GM12878 (cell line): ENCODE measurements at regions not wholly inside any gene's neighbourhood (a gene's known extent, or its start where the extent isn't known, plus 50 kb on each side); places are given as distances from the start of the nearest gene placed in this dataset. TPM values are rescaled to one million over a fixed set of nuclear protein-coding genes. Genes with fewer than 3 reads are reported as not detected.

ENCODE experiments used
- small RNA-seq: library from RNA; depleted of rRNA; stranded (forward); fragments of <200 nt; gene quantifications from one replicate; pipeline ENCODE3, GENCODE V24; 2014

Small RNA genes lying in the stretch of these regions (small RNA-seq; reads per million reads assigned to genes)
- not detected for gene RF00004
